NCI-H524 treated with DMSO at 0.1 percent for 48 hours (cell line): ENCODE measurements at regions not wholly inside any gene's neighbourhood (a gene's known extent, or its start where the extent isn't known, plus 50 kb on each side); places are given as distances from the start of the nearest gene placed in this dataset.

Experiments used
- DNase-seq: peaks from one replicate; lab custom pipeline; 2025; lab: John Stamatoyannopoulos, UW

DNA sequence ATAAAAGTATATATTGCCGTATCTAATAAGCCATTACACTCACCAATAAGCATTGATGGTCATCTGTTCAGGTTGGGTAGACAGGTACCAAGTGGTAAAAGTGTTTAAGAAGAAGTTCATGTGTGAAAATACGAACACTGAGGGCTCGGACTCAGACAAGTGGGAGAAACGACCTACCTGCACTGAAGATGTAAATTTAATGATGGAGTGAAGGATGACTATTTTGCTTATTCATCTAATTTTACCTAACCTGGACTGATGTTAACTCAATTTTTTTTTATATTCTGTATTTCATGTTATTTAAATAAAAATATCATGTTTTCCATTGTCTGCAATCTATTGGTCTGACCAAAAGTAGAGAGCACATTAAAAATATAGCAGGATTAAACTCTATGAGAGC lies 469.1 kb upstream of the BTBD3 start:
- no peak for DNase-seq

DNA sequence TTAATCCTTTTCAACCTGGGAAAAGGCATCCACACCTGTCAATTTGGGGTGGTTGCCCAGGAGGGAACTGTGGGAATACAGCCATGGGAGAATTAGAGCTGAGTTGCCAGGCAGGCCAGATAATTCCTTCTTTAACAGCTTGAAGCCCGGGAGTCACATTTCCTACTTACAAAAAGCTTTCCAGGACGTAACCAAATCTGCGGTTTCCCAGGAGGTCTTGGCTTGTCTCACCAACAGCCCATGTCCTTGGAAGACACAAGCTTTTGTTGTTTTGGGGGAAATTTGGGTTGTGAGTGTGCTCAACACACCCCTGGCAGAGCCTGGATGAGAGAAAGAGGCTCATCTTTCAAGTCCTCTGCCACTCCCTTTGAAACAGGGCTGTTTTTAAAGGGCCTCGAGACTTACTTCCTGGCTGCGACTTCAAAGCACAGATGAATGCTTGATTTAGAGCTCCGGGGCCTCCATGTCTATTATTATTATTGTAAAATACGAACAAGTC lies 465.9 kb upstream of the BTBD3 start:
- no peak for DNase-seq

DNA sequence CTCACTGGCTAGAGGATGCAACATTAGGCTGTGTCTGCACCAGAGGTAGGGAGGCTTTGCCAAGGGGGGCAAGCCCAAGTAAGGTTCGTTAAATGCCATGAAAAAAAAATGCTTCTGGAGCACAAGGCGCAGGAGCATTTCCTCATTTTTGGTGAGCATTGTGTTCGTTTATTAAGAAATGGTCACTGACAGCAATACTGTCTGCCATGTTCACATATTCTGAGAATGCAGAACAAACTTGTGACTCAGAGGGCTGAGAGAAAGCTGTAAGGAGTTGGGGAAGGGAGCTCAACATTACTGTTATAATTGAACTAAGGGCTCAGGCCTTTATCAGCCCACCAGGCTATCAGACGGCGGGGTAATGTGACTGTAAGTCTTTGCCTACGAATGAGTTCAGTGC lies 465.4 kb upstream of the BTBD3 start:
- DNase-seq, result no peak

DNA sequence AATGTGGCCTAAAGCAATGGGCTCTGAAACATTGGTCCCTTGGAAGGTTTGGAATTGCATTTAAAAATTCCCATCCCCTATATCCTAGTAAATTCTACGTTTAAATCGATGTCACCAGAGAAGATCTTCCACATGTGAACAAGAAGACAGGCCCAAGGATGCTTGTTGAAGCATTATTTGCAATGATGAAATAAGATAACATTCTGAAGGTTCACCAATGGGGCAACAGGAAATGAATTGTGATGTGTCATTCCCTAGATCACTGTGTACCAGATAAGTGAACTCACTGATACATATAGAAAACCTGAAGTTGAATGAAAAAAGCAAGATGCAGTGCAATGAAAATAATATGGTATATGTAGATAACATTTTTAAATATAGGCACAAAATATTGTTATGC lies 464.3 kb upstream of the BTBD3 start:
- DNase-seq, result no peak

DNA sequence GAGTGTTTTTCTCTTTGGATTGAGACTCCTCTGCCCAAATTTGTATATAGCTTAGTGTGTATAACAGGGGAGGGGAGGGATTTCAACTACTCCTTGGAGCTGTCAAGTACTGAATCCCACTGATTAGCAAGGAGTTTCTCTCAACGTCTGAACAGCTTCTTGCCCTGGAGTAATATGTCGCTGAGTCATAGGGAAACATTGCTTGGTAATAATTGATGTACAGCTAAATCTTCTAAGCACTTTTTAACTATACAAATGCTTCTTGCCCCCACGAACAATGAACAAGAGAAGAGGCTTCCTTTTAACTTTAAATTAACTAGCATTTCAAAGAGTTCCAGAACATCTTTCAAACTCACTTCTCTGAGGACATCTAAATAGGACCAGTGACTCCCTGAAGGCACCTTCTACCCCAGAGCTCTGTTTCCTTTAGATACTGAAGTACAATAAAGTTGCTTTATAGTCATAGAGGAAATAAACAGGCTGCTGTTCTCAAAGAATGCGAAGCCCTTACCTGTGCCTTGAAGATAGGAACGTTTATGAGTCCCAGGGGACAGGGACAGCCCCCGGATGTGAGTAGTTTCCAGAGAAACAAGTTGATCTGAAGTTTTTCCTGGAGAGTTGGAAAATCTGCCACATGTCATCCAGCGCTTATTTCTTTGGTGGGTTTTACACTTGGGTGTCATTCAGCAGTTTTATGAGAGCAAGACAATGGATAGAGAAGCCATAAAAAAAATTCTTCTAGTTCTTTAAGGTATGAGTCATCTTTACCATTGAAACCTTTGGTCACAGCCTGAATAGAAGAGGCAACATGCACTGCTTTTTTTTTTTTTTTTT lies 462.5 kb upstream of the BTBD3 start:
- DNase-seq, result no peak

DNA sequence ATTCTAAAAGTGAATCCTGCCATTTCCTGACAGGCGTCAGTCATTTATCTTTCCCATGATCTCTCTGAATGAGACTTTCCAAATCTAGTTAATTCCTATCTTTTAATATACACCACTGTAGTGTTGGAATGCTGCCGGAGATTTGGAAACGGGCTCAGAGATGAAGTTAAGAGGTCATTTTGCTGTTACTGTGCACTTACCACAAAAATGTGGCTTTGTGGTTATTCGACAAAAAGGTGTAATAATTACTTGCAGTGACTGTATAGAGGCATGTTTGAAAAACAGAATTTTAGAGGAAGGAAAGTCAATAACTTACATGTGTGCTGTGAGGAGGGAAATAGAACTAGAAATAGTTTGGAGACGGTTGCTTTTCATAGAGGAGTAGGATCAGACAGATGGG lies 460.2 kb upstream of the BTBD3 start:
- no peak for DNase-seq

DNA sequence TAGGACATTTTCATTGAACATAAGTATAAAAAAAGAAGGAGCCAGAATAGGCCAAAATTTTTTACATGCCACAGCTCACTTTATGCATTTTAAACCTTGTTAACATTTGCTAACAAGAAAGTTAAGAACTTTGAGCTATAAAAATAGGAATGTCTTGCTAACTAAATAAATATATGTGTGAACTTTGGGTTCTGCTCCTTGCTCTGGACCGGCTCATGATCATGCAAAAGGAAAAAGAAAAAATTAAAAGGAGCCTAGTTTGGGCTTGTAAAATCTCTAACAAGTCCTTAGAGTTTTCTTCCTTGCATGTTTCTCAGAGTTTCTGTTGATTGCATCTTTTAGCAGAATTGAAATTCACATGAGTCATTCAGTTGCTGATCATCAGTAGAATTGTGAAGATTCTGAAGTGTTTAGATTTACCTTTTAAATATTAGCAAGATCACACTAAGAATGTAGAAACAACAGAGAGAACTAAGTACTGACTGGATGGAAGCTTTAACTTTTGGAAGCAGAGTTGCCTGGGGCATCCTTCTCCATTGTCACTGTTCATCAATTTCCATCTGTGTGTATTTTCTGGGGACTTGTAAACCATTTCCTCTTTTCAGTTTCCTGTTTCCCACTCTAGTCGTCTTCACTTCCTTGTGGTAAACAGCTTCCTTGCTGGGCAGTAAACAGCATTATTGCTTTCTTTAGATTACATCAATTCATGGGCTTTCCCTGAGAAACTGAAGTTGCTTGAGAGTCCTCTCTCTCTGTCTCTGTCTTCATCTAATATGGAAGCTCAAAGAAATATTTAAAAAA lies 458.4 kb upstream of the BTBD3 start:
- DNase-seq, result no peak

DNA sequence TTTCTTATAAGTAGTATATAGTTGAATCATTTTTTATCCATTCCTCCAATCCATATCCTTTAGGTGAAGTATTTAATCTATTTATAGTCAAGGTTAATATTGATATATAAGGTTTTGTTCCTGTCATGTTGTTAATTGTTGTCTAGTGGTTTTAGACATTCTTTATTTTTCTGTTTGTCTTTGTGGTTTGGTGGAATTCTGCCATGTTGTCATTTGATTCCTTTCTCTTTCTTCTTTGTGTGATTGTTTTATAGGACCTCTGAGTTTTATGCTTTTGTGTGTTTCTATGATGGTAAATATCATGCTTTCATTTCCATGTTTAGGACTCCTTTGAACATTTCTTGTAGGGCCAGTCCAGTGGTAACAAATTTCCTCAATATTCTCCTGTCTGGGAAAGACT lies 450.3 kb upstream of the BTBD3 start:
- DNase-seq, result no peak

DNA sequence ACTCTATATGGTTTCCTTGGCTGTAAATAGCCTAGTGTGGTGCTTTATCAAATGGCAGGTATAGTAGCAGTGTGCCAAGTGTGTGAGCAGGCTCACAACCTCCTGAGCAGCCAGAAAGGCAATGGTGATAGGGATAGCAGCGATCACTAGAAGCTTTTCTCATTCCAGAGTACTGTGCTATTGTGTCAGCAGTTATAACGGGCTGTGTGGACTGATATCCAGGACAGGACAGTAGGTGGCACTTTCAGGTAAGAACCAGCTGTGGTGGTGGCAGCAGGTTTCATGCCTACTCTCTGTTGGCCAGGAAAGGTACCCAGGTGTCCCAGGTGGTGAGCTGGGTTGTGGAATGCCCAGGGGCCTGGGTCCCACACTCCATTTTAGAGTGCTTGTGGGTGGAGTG lies 448.8 kb upstream of the BTBD3 start:
- DNase-seq, result no peak

DNA sequence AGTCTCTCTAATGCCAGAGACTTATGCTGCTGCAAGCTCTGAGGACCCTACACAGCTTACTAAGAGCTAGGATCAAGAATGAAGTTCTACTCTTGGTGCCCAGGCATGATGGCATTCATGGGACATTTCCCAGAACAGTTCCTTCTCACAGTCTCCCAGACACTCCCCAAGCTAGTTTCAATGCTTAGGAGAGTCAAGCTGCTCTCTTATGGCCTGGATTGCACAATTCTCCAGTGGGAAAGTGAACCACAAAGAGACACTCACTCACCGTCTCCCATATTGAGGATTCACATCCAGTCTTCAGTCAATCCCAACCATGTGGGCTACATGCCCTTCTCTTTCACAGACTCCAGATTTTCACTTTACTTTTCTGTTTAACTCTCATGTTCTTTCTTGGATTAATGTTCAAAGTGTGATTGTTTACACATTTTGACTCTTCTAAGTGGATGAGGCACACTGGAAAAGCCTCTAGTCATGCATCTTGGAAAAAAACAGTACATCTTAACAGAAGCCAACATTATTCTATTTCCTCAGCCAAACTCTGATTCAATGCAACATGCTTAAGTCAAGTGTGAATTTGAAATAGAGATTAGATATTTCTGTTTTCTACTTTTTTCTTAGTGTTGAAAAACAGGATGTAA lies 447.8 kb upstream of the BTBD3 start:
- no peak for DNase-seq

DNA sequence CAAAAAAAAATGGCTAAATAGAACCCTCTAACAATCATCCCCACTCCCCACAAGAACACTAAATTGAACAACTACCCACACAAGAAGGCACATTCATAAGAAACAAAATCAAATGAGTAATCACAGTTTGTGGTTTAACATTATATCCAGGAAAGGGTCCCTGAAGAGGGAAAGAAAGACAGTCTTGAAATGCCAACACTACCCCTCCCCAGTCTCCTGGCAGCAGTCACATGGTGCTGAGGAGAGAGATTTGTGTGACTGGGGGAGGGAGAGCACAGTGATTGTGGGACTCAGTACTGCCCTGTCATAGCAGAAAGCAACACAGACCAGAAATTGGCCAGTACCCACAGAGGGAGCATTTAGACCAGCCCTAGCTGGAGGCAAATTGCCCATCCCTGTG lies 443.7 kb upstream of the BTBD3 start:
- no peak for DNase-seq

DNA sequence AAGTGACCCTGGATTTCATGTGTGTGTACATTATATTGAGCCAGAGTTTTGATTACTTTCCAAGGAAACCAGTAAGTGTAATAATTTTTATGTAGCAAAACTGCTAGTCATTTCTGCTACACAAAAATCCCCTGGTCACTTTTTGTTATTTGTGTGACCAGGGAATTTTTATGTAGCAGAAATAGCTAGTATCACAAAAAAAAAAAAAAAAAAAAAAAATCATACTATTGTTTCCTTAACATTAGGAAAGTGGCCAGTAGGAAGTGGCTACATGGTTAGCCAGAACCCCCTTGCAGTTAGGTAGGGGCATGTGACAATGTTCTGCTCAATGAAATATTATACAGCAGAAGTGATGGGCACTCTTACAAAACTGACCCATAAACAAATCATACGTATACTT lies 434.0 kb upstream of the BTBD3 start:
- no peak for DNase-seq

DNA sequence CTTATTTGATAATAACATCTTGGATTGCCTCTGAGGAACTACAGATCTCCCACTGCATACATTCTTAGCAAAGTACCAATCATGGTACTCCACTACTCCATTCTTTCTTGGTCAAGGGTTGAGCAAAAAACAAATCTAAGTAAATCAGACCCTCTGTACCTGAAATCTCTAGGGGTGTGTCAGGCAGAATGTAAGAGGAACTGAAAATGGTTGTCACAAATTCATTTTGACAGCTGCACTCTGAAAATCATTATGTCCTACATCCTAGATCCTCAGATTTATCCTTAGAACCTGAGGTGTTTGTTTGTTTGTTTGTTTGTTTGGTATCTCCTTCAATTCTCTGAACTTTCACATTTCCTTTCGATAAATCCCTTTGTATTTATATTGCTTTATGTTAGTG lies 433.2 kb upstream of the BTBD3 start:
- no peak for DNase-seq

DNA sequence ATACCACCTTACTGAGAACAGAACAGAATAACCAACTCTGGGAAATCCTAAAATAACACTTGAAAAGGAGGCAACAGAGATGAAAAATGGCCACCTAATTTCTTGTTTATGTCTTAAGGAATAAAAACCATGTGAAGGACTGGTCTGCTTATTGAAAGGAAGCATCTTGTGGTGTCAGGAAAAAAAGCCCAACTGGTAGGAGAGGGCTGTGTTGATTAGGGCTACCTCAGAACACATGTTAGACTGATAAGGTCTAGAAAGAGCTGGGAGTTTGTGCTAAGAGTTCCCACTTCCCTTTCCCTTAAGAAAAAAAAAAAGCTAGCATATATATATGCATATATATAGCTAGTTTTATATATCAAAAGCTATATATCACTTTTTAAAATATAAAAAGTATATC lies 425.3 kb upstream of the BTBD3 start:
- DNase-seq, result no peak

DNA sequence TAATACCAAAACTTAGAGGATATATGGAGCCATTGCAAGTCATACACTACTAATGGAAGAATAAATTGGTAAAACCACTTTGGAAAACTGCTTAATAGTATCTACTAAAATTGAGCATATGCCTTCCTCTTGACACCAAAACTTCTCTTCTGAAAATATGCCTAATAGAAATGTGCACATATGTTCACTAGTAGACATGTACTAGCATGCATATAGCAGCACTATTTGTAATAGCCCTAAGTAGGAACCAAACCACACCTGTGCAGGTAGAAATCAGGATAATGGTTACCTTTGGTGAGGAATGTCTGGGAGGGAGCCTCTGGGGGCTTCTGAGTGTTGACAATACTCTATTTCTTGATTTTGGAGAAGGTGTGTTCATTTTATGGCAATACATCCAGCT lies 424.8 kb upstream of the BTBD3 start:
- DNase-seq, result no peak

DNA sequence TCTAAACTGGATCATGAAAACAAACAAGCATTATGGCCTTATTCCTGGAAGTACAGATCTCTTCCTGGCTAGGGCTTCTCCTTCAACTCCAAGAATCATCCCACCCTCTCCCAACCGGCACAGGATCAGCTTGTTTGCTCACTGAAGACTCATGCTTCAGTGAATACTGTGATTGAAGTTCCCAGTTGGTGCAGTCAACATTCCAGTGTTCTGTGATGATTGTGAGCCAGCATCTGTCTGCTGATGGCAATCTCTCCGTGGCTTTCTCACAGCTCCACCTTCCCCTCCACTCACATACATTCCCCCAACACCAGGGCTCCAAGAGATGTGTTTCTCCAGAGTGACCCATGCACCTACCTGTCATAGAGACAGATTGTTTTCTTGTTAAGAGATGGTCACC lies 421.3 kb upstream of the BTBD3 start:
- no peak for DNase-seq

DNA sequence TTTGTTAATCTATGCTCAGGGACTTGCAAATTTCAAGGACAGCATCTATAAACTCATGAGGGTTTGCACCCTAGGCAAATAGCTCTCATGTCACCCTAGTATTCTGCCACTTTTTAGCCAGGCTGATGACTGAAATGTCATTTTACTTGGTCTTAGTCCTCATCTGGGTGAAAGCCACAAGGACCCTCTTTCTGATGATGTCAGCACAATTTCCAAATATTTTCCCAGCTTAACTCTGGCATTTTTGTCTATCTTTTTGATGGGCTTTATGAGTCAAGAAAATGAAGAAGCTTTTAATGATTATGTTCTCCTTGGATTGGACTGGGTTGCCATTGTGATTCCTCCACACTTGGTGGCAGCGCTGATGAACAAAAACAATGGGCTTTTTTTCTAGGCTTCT lies 420.1 kb upstream of the BTBD3 start:
- DNase-seq, result no peak

DNA sequence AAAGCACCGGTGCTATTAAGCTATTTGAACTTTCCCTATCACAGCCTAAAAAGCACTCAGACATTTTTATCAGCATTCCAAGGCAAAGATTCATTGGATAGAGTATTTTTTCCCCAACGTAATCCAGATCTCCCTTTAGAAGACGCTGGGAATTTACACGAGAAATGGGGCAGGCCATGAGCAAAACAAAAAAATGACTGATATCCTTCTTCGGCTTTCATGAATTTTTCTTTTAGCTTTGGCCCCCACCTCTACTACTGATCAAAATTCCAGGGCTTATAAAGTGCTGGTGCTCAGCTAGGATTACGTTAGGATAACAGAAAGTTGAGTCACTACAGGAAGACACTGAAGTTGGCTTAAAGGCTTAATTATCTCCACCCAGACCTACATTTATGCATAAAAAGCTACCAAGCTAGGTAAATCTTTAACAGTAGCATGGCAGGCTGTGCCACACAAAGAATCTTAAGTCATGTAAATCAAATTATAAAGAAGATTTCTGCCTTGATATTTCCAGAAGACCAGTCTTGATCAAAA lies 418.5 kb upstream of the BTBD3 start:
- no peak for DNase-seq

DNA sequence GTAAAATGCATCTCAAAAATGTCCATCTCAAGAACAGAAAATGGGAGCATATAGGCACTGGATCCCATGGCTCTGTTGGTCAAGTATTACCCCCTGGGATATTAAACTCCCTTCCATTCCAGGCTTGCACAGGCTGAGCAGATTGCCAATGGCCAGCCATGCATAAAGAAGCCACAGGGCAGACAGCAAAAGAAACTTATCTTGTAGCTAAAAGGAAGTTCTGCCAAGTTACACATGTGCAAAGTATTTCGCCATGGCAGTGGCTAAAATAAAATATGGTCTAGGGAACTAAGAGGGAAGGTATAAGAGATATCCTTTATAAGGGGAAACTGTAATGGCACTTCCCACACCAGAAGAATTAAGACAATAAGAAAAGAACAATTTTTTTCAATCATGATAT lies 415.6 kb upstream of the BTBD3 start:
- DNase-seq, result no peak

DNA sequence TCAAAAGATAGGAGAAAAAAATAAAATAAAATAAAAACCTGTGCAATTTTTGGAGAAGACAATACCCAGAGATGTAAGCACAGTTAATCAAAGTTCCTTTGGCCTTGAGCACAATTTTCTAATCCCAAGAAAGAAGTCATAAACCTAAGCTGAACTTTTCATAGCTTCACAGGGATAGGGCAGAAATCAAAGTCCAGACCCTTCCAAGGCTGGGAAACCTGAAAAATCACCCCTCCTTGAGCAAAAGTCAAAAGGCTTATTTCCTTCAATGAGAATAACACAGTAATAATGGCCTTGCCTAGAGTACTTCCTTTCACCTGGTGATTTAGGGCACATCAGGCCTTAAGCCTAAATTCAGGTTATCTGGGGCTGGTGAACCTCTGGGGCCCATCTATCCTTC lies 415.0 kb upstream of the BTBD3 start:
- no peak for DNase-seq

DNA sequence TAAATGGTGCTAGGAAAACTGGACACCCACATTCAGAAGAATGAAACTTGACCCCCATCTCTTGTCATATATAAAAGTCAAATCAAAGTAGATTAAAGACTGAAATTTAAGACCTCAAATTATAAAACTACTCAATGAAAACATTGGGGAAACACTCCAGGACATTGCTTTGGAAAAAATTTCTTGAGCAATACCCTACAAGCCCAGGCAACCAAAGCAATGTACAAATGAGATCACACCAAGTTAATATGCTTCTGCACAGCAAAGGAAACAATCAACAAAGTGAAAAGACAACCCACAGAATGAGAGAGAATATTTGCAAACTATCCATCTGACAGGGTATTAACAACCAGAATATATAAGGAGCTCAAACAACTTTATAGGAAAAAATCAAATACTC lies 407.9 kb upstream of the BTBD3 start:
- no peak for DNase-seq

DNA sequence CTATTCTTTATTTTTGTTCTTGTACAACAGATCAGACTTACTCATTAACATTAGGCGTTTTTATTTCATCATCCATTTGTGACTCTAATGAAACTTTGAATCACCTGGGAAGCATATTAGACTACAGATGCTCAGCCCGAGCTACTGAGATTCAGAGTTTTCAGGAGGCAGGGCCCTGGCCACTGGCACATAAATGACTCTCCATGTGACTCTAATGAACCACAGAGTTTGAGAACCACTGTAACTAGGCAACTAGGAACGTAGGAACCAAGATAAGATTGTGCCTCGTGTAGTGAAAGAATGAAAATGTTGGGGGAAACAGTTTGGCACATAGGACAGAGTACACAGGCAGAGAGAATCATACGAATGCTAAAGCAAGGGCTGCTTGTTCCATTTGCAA lies 405.9 kb upstream of the BTBD3 start:
- no peak for DNase-seq
